Loucy (cell line): ENCODE measurements at regions not wholly inside any gene's neighbourhood (a gene's known extent, or its start where the extent isn't known, plus 50 kb on each side); places are given as distances from the start of the nearest gene placed in this dataset.

Source experiments
- CTCF ChIP-seq: fragments of 200-600 bp; sonication (generic); conservative IDR thresholded peaks from 2 replicates; pipeline ENCODE4 v1.5.1; 2014; ENCODE audit warnings: mild to moderate bottlenecking, antibody characterized with exemption, low read length
- EZH2phosphoT487 ChIP-seq: fragments of 200-600 bp; IDR thresholded peaks from 2 replicates; pipeline ENCODE4 v1.6.1; 2018; ENCODE audit warnings: antibody characterized with exemption, mild to moderate bottlenecking, moderate library complexity, borderline replicate concordance

DNA sequence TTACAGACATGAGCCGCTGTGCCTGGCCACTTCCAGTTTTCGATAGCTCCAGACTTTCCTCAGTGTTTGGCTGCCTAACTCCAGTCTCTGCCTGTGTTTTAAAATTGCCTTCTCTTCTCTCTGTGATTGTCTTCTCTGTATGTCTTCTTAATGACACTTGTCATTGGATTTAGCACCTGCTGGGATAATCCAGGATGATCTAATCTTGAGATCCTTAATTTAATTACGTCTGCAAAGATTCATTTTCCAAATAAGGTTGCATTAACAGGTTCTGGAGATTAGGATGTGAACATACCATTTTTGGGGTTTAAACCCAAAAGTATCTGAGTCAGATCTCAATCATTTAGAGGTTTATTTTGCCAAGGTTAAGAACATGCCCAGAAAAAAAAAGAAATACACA, 222.2 kb upstream of the PDZRN3 start:
- no peak for TF ChIP-seq CTCF
- no peak for TF ChIP-seq EZH2phosphoT487
